Large intestine (tissue), 3 donors: ENCODE measurements at regions not wholly inside any gene's neighbourhood (a gene's known extent, or its start where the extent isn't known, plus 50 kb on each side); places are given as distances from the start of the nearest gene placed in this dataset.

Source experiments
- DNase-seq, 2 donors: peaks; one replicate each; pipeline versions ENCODE4 v3.0.0 to v3.0.0-alpha.2; 2013
- H3K27ac ChIP-seq: one replicate; pipeline ENCODE4 v1.5.1; 2013; ENCODE audit warnings: low read length
- H3K27me3 ChIP-seq: 2 replicates; pipeline ENCODE4 v1.6.1; 2013; ENCODE audit warnings: low read length; ENCODE audit not compliant: control insufficient read depth, insufficient read depth
- H3K36me3 ChIP-seq: 2 replicates; pipeline ENCODE4 v1.6.1; 2013; ENCODE audit warnings: low read length; ENCODE audit not compliant: control insufficient read depth, insufficient read depth
- H3K4me1 ChIP-seq: one replicate; pipeline ENCODE4 v1.6.1; 2013; ENCODE audit warnings: low read length; ENCODE audit not compliant: control insufficient read depth, insufficient read depth
- H3K4me3 ChIP-seq: one replicate; pipeline ENCODE4 v1.5.1; 2013; ENCODE audit warnings: low read length
- H3K9me3 ChIP-seq: one replicate; pipeline ENCODE4 v1.6.1; 2013; ENCODE audit warnings: mild to moderate bottlenecking, low read depth, low read length, moderate library complexity; ENCODE audit not compliant: control insufficient read depth
- WGBS: methylation state at CpG from one replicate; pipeline ENCODE4 v1.1.5; 2013; ENCODE audit warnings: low lambda C conversion rate; ENCODE audit not compliant: insufficient coverage; 5-methylcytosine and 5-hydroxymethylcytosine counted together

- Histone ChIP-seq H3K4me1 (no peaks in the 10 kb centered on the region), H3K27ac (no peak overlapping the region), H3K9me3 (no peaks in the 10 kb centered on the region), H3K27me3 (no peaks in the 10 kb centered on the region), H3K4me3 (no peak overlapping the region), H3K36me3 (no peaks in the 10 kb centered on the region)
- DNase-seq = no peak
- no CpG with 5 or more reads among the region's 4 CpGs for WGBS
These were observed 135.0 kb downstream of the SP3 start for GRCh38 chr2:173830170-173830569.

GRCh38 chr2:173831312-173832229 lies 133.6 kb downstream of the SP3 start:
- DNase-seq = peak; percentile 9 to 32
- H3K9me3 ChIP-seq = no peaks in the 10 kb centered on the region

GRCh38 chr2:173834141-173834540 lies 131.0 kb downstream of the SP3 start:
- Histone ChIP-seq H3K27me3 (no peaks in the 10 kb centered on the region), H3K4me3 (no peak overlapping the region), H3K4me1 (no peaks in the 10 kb centered on the region), H3K9me3 (no peaks in the 10 kb centered on the region), H3K27ac (no peak overlapping the region), H3K36me3 (no peaks in the 10 kb centered on the region)
- no CpG with 5 or more reads among the region's 2 CpGs for WGBS
- no peak for DNase-seq

More at GRCh38 chr2:173831312-173832229, 133.6 kb downstream of the SP3 start:
- H3K36me3 ChIP-seq = no peaks in the 10 kb centered on the region
- WGBS = 33% methylated on average over 3 of the region's 11 CpGs
- no peaks in the 10 kb centered on the region for H3K4me1 ChIP-seq
- no peaks in the 10 kb centered on the region for H3K27me3 ChIP-seq
- no peak overlapping the region for H3K27ac ChIP-seq
- no peak overlapping the region for H3K4me3 ChIP-seq

GRCh38 chr2:173835726-173836125 lies 129.4 kb downstream of the SP3 start:
- H3K9me3 ChIP-seq = no peaks in the 10 kb centered on the region
- 50% methylated on average over 1 of the region's 2 CpGs for WGBS

GRCh38 chr2:173841110-173841509 lies 124.1 kb downstream of the SP3 start:
- DNase-seq = no peak
- Histone ChIP-seq H3K36me3 (no peaks in the 10 kb centered on the region), H3K9me3 (no peaks in the 10 kb centered on the region), H3K27me3 (no peaks in the 10 kb centered on the region), H3K4me1 (no peaks in the 10 kb centered on the region), H3K4me3 (no peak overlapping the region), H3K27ac (no peak overlapping the region)

More at GRCh38 chr2:173835726-173836125, 129.4 kb downstream of the SP3 start:
- Histone ChIP-seq H3K27me3 (no peaks in the 10 kb centered on the region), H3K4me1 (no peaks in the 10 kb centered on the region), H3K4me3 (no peak overlapping the region), H3K27ac (no peak overlapping the region), H3K36me3 (no peaks in the 10 kb centered on the region)
- DNase-seq = no peak

GRCh38 chr2:173843526-173843925 lies 121.6 kb downstream of the SP3 start:
- no peak overlapping the region for H3K4me3 ChIP-seq
- WGBS = 85% methylated on average over 3 of the region's 6 CpGs
- no peaks in the 10 kb centered on the region for H3K27me3 ChIP-seq
- H3K36me3 ChIP-seq = no peaks in the 10 kb centered on the region
- H3K9me3 ChIP-seq = no peaks in the 10 kb centered on the region
- no peak overlapping the region for H3K27ac ChIP-seq
- no peak for DNase-seq
- H3K4me1 ChIP-seq = no peaks in the 10 kb centered on the region

GRCh38 chr2:173851141-173851641 lies 114.0 kb downstream of the SP3 start:
- Histone ChIP-seq H3K27me3 (no peaks in the 10 kb centered on the region), H3K9me3 (no peaks in the 10 kb centered on the region), H3K4me3 (no peak overlapping the region), H3K27ac (no peak overlapping the region), H3K4me1 (no peaks in the 10 kb centered on the region), H3K36me3 (no peaks in the 10 kb centered on the region)
- no peak for DNase-seq
- WGBS = no CpG with 5 or more reads among the region's 9 CpGs

GRCh38 chr2:173854141-173854540 lies 111.0 kb downstream of the SP3 start:
- H3K4me3 ChIP-seq = no peak overlapping the region
- H3K4me1 ChIP-seq = no peaks in the 10 kb centered on the region
- H3K27me3 ChIP-seq = no peaks in the 10 kb centered on the region
- H3K9me3 ChIP-seq = no peaks in the 10 kb centered on the region
- DNase-seq = no peak
- WGBS = 100% methylated on average over 2 of the region's 6 CpGs
- H3K36me3 ChIP-seq = no peaks in the 10 kb centered on the region
- H3K27ac ChIP-seq = no peak overlapping the region

- H3K4me3 ChIP-seq = no peak overlapping the region
- DNase-seq = no peak
These were observed 110.3 kb downstream of the SP3 start for GRCh38 chr2:173854840-173855239.

GRCh38 chr2:173855661-173856060 lies 109.5 kb downstream of the SP3 start:
- 68% methylated on average over 2 of the region's 2 CpGs for WGBS
- H3K4me3 ChIP-seq = no peak overlapping the region
- no peaks in the 10 kb centered on the region for H3K27me3 ChIP-seq
- H3K27ac ChIP-seq = no peak overlapping the region
- H3K9me3 ChIP-seq = no peaks in the 10 kb centered on the region
- H3K4me1 ChIP-seq = no peaks in the 10 kb centered on the region
- DNase-seq = no peak
- H3K36me3 ChIP-seq = no peaks in the 10 kb centered on the region

More at GRCh38 chr2:173854840-173855239, 110.3 kb downstream of the SP3 start:
- Histone ChIP-seq H3K9me3 (no peaks in the 10 kb centered on the region), H3K27me3 (no peaks in the 10 kb centered on the region), H3K36me3 (no peaks in the 10 kb centered on the region), H3K4me1 (no peaks in the 10 kb centered on the region), H3K27ac (no peak overlapping the region)
- WGBS = 100% methylated on average over 1 of the region's 5 CpGs
